GM12872 (cell line): ENCODE measurements at regions not wholly inside any gene's neighbourhood (a gene's known extent, or its start where the extent isn't known, plus 50 kb on each side); places are given as distances from the start of the nearest gene placed in this dataset.

Experiments used
- TF ChIP-seq, protein P1 (sequence below): IDR thresholded peaks from 3 replicates; pipeline ENCODE4 v1.5.1; 2011; ENCODE audit warnings: low read depth, mild to moderate bottlenecking, low read length, moderate library complexity; ENCODE audit not compliant: insufficient read depth

DNA sequence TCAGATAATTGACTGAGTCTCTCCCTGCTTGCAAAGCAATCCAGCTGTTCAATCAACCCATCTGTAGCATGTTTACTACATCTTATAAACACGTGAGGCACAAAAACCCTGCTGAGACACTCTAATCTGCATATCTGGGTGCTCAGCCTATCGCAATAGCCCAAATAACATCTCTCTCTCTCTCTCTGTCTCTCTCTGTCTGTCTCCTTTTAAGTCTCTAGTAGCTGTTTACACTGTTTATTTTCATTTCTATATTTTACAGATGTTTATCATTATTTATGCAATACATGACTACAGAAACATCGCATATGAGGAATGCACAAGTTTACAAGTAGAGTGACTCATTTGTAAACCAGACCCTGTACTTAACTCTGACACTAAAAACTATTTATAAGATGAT, 422.1 kb upstream of the DSEL start:
- TF ChIP-seq, protein P1, sequence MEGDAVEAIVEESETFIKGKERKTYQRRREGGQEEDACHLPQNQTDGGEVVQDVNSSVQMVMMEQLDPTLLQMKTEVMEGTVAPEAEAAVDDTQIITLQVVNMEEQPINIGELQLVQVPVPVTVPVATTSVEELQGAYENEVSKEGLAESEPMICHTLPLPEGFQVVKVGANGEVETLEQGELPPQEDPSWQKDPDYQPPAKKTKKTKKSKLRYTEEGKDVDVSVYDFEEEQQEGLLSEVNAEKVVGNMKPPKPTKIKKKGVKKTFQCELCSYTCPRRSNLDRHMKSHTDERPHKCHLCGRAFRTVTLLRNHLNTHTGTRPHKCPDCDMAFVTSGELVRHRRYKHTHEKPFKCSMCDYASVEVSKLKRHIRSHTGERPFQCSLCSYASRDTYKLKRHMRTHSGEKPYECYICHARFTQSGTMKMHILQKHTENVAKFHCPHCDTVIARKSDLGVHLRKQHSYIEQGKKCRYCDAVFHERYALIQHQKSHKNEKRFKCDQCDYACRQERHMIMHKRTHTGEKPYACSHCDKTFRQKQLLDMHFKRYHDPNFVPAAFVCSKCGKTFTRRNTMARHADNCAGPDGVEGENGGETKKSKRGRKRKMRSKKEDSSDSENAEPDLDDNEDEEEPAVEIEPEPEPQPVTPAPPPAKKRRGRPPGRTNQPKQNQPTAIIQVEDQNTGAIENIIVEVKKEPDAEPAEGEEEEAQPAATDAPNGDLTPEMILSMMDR = no peak

GRCh38 chr18:67935638-67936037, 419.1 kb upstream of the DSEL start:
- TF ChIP-seq, protein P1 = no peak

DNA sequence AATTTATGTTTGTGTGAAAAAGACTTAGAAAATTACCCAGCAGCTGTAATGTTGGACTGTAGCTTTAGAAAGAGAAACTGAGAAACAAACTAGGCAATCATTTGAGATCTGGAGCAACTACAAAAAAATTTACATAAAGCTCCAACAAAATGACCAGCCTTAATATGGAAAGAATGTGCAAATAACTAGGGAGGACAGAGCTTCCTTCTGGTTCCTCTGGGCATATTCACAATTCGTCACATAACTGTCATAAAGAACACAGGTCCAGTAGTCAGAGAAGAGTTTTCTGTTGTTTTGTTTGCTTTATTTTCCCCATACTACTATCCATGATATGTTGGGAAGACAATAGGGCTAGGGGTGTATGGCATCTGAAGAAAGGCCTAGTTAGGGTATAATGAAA, 416.8 kb upstream of the DSEL start:
- TF ChIP-seq, protein P1 = no peak

- TF ChIP-seq, protein P1 = no peak
Measured at GRCh38 chr18:67932271-67932670, 415.8 kb upstream of the DSEL start.

DNA sequence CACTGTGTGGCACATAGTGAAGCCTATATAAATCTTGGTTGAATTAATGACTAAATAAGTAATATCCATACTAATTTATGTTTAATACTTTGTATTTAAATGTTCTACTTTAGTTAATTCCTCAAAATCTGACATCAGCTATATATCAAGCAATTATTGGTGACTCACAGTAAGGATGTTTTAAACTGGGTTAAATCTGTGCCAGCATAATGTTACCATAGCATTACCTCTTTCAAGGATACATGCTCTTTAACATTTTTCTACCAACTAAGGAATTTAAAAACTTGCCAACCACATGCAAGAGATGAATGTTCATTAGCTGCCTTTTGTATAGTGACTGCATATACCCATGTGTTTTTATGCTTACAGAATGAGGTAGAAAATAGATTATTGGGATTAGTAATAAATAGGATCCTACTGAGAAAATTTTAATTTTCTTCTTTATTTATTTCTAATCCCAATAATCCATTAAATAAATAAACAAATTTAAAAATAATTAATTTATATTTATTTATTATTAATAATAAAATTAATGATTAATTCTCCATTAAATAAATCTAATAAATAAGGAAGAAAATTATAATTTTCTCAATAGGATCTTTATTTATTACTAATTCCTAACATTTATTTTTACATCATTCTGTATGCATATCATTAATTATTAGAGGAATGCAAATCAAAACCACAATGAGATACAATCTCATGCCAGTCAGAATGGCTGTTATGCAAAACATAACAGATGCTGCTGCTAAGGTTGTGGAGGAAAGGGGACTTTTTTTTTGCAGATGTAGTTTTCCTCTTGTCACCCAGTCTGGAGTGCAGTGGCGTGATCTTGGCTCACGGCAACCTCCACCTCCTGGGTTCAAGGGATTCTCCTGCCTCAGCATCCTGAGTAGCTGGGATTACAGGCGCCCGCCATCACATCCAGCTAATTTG, 410.7 kb upstream of the DSEL start:
- TF ChIP-seq, protein P1 = no peak

- TF ChIP-seq, protein P1 = no peak
Measured at GRCh38 chr18:67924656-67925055, 408.1 kb upstream of the DSEL start.

DNA sequence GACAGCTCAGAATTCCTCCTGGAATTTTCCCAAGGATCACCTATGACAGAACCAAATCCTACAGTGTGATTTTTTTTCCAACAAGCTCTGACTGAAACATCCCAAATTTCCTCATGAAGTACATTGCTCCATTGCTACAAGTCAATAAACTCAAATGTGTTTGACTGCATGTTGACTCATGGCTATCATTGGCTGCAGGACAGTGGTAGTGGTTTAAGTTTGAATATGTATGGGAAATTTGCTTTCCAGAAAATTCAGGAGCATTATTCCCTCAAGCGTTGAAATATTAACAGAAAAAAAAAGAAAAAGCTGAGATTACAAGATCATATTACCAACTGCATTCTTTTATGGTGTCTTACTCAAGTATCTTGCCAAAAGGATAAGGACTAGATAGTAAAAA, 402.8 kb upstream of the DSEL start:
- TF ChIP-seq, protein P1 = no peak
